ENCODE measurements at regions not wholly inside any gene's neighbourhood (a gene's known extent, or its start where the extent isn't known, plus 50 kb on each side); places are given as distances from the start of the nearest gene placed in this dataset.

DNA sequence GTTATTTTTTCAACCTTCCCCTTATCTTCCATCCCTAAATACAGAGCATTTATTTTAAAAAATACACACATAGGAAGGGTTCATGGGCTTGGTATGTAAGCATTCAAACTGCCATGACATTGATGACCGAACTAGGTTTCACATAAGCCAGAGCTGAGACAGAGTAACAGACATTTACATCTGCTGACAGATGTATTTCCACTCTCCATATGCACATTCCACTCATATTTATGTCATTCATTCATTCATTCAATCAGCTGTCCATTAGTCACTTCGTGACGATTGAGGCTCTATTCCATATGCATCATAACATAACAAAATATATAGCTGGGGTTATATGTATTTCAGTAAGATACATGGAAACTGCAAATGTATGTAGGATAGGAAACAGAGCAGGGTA, 145.5 kb upstream of the OTX2 start:
- H3K4me3 ChIP-seq (ENCODE audit: low read depth, low read length) = no peak overlapping the region
- no peak for DNase-seq (ENCODE audit: low read depth)
- TF ChIP-seq CTCF (IDR thresholded peaks at IDR 0.05; ENCODE audit: low read depth, low read length, missing control alignments) = no peak

DNA sequence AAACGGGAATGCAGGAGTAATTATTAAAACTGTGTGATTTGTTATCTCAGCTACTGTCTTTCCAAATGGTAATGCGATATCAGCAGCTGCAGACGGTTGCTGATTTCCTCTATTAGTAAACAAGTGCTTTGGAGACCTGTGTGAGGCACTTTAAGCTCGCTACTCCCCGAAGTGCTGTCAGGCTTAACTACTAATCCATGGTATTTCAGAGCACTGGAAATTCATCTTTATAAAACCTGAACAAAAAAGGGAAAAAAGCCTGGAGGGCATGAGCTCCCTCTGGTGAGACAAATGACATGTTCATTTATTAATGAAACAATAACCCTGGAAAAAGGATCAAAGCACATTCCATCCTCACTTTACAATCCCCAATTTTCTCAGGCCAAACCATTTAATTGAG, 143.6 kb upstream of the OTX2 start:
- H3K4me3 ChIP-seq (ENCODE audit: low read depth, low read length) = no peak overlapping the region
- DNase-seq (ENCODE audit: low read depth) = no peak
- TF ChIP-seq CTCF (IDR thresholded peaks at IDR 0.05; ENCODE audit: low read depth, low read length, missing control alignments) = no peak

DNA sequence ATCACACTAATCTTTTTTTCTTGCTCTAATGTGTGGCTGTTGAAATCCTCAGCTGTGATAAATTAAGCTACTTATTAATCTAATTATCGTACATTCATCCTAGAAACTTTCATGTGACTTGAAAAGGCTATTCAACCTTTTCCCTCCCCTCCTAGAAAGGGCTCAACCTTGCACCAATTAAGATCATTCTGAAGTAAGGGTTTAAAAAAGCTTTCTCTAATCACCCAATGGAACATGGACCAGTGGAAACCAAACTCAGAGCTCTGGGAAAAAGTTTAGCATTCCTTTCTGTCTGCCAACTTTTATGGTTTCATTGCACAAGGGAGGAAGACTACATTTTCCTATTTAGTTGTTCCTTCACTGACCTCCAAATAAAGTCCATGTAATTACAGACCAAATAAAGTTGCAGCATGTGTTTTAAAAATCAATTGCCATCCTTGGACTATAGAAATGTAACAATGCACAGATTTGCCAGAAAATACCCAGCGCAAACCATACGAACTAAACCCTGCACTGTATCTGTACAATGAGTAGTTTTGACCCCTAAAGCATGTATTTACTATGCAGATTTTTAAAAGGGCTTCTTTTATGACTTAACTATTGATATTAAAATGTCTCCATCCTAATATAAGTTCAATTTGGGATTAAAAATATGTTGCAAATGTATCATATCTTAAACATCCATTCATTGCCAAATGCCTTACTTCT, 142.6 kb upstream of the OTX2 start:
- H3K4me3 ChIP-seq (ENCODE audit: low read depth, low read length) = no peak overlapping the region
- TF ChIP-seq CTCF (IDR thresholded peaks at IDR 0.05; ENCODE audit: low read depth, low read length, missing control alignments) = no peak
- DNase-seq (ENCODE audit: low read depth) = no peak

DNA sequence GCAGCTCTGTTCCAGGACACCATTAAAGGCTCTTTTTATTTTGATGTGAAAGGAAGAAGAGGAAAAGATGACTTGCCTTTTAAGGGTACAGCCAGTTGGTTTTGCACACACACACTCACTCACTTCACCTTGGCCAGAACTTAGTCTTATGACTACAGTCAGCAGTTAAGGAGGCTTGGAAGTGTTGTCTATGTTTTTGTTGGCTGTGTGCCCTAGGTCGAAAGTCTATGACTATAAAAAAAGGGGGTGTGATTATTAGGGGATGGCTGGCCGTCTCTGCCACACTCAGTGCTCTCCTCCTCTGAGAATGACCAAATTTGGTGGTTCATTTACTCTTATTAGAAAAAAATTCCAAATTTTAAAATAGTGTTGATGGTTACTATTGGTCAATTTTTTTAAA, 139.5 kb upstream of the OTX2 start:
- no peak for TF ChIP-seq CTCF (IDR thresholded peaks at IDR 0.05; ENCODE audit: low read depth, low read length, missing control alignments)
- no peak for DNase-seq (ENCODE audit: low read depth)

DNA sequence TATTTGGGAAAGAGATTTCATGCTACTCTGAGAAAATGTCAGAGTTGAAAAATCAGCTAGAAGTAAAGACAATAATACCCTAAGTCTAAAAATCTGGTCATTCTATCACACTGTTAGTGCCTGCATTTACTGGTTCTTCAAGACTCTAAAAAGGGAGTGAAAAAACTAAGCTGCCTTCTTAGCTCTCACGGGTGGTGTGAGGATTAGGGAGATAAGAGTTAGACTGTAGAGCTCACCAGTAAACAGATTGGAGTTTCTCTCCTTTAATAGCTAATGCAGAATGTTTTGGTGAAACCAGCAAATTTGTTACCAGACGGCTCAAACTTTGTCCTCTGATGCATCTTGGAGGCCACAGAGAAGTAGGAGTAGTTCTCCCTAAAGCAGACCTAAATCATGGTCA, 135.0 kb upstream of the OTX2 start:
- DNase-seq (ENCODE audit: low read depth) = no peak
- TF ChIP-seq CTCF (IDR thresholded peaks at IDR 0.05; ENCODE audit: low read depth, low read length, missing control alignments) = no peak
- no peak overlapping the region for H3K4me3 ChIP-seq (ENCODE audit: low read depth, low read length)

More for the DNA sequence above, 139.5 kb upstream of the OTX2 start:
- H3K4me3 ChIP-seq (ENCODE audit: low read depth, low read length) = no peak overlapping the region

GRCh38 chr14:56944397-56944796, 134.1 kb upstream of the OTX2 start:
- no peak for DNase-seq (ENCODE audit: low read depth)
- no peak for TF ChIP-seq CTCF (IDR thresholded peaks at IDR 0.05; ENCODE audit: low read depth, low read length, missing control alignments)
- H3K4me3 ChIP-seq (ENCODE audit: low read depth, low read length) = no peak overlapping the region

GRCh38 chr14:56933446-56933845, 123.2 kb upstream of the OTX2 start:
- no peak for DNase-seq (ENCODE audit: low read depth)
- no peak overlapping the region for H3K4me3 ChIP-seq (ENCODE audit: low read depth, low read length)
- TF ChIP-seq CTCF (IDR thresholded peaks at IDR 0.05; ENCODE audit: low read depth, low read length, missing control alignments) = no peak

Measured in GM12864 (cell line).